IMR-90 (cell line): ENCODE measurements at regions not wholly inside any gene's neighbourhood (a gene's known extent, or its start where the extent isn't known, plus 50 kb on each side); places are given as distances from the start of the nearest gene placed in this dataset.

ENCODE experiments used
- ATAC-seq: fragments of 200-7000 bp; cut with Tn5 transposase; 2 replicates; pipeline ENCODE4 v1.9.1; 2020; ENCODE audit warnings: low read depth, mild to moderate bottlenecking, moderate library complexity
- BruUV-seq: library from RNA; stranded (reverse); fragments of 400-500 nt; replicated peaks from 2 replicates; lab custom pipeline; 2021; lab: Mats Ljungman, UMichigan
- CTCF ChIA-PET: fragments of 300-600 bp; formaldehyde crosslinking; extraction: SDS; loops from one replicate; lab custom pipeline; 2021; ENCODE audit warnings: antibody characterized with exemption; lab: Yijun Ruan, JAX
- POLR2A ChIA-PET: fragments of 300-600 bp; sonication (Branson Sonifier 250); formaldehyde crosslinking; loops from one replicate; lab custom pipeline; 2022; ENCODE audit warnings: antibody characterized with exemption; ENCODE audit not compliant: unreplicated experiment; lab: Charles Lee
- DNase-seq: peaks from one replicate; pipeline ENCODE4 v3.0.0; 2013
- H2AFZ ChIP-seq: replicated peaks from 2 replicates; pipeline ENCODE3; 2013; ENCODE audit warnings: low read length, mild to moderate bottlenecking; ENCODE audit not compliant: poor library complexity
- H2AK5ac ChIP-seq: 2 replicates; pipeline ENCODE4 v1.6.1; 2013; ENCODE audit warnings: low read depth, low read length, inconsistent platforms
- H2AK9ac ChIP-seq: replicated peaks from 2 replicates; pipeline ENCODE3; 2013; ENCODE audit warnings: mild to moderate bottlenecking, low read depth, low read length, moderate library complexity; ENCODE audit not compliant: poor library complexity
- H2BK120ac ChIP-seq: 2 replicates; pipeline ENCODE4 v1.6.1; 2013; ENCODE audit warnings: low read depth, low read length, inconsistent platforms
- H2BK15ac ChIP-seq: 3 replicates; pipeline ENCODE4 v1.6.1; 2013; ENCODE audit warnings: low read depth, low read length, inconsistent platforms
- H2BK20ac ChIP-seq: 2 replicates; pipeline ENCODE4 v1.6.1; 2013; ENCODE audit warnings: low read depth, mild to moderate bottlenecking, inconsistent platforms, low read length, moderate library complexity
- H2BK5ac ChIP-seq: 2 replicates; pipeline ENCODE4 v1.6.1; 2013; ENCODE audit warnings: mild to moderate bottlenecking, low read depth, low read length, inconsistent platforms; ENCODE audit not compliant: poor library complexity, severe bottlenecking
- H3K14ac ChIP-seq: replicated peaks from 2 replicates; pipeline ENCODE4 v1.6.1; 2013; ENCODE audit warnings: low read depth, low read length, inconsistent platforms
- H3K18ac ChIP-seq: 2 replicates; pipeline ENCODE4 v1.6.1; 2013; ENCODE audit warnings: low read depth, low read length, control low read depth
- H3K23ac ChIP-seq: 2 replicates; pipeline ENCODE4 v1.6.1; 2013; ENCODE audit warnings: low read depth, low read length, inconsistent platforms
- H3K27ac ChIP-seq: 2 replicates; pipeline ENCODE4 v1.5.1; 2013; ENCODE audit warnings: mild to moderate bottlenecking, control low read depth, low read length; ENCODE audit not compliant: insufficient read depth
- H3K27me3 ChIP-seq: 2 replicates; pipeline ENCODE4 v1.6.1; 2013; ENCODE audit warnings: low read length; ENCODE audit not compliant: control insufficient read depth, insufficient read depth
- H3K36me3 ChIP-seq: 2 replicates; pipeline ENCODE4 v1.6.1; 2013; ENCODE audit warnings: low read length, mixed read lengths; ENCODE audit not compliant: control insufficient read depth, insufficient read depth
- H3K4ac ChIP-seq: 2 replicates; pipeline ENCODE4 v1.6.1; 2013; ENCODE audit warnings: low read depth, low read length, inconsistent platforms
- H3K4me1 ChIP-seq: 2 replicates; pipeline ENCODE4 v1.6.1; 2013; ENCODE audit warnings: low read length, mixed read lengths; ENCODE audit not compliant: control insufficient read depth, insufficient read depth
- H3K4me2 ChIP-seq: 2 replicates; pipeline ENCODE4 v1.6.1; 2013; ENCODE audit warnings: low read depth, mild to moderate bottlenecking, control low read depth, low read length, moderate library complexity
- H3K4me3 ChIP-seq: 2 replicates; pipeline ENCODE4 v1.5.1; 2013; ENCODE audit warnings: low read depth, mild to moderate bottlenecking, control low read depth, low read length, moderate library complexity; ENCODE audit not compliant: insufficient read depth
- H3K56ac ChIP-seq: 2 replicates; pipeline ENCODE4 v1.6.1; 2013; ENCODE audit warnings: low read length, inconsistent platforms; ENCODE audit not compliant: insufficient read depth; ENCODE audit errors: extremely low read depth
- H3K79me1 ChIP-seq, 2 experiments: 2 replicates each; pipeline ENCODE4 v1.6.1; 2013; ENCODE audit warnings: low read length in 2 of 2, inconsistent platforms in 1 of 2, low read depth in 1 of 2
- H3K9ac ChIP-seq: 2 replicates; pipeline ENCODE4 v1.6.1; 2013; ENCODE audit warnings: low read depth, low read length, control low read depth
- H3K9me1 ChIP-seq: 2 replicates; pipeline ENCODE4 v1.6.1; 2013; ENCODE audit warnings: low read length, inconsistent platforms; ENCODE audit not compliant: insufficient read depth
- H3K9me3 ChIP-seq: 2 replicates; pipeline ENCODE4 v1.6.1; 2013; ENCODE audit warnings: low read length; ENCODE audit not compliant: control insufficient read depth, insufficient read depth
- H4K20me1 ChIP-seq: 2 replicates; pipeline ENCODE4 v1.6.1; 2013; ENCODE audit warnings: low read length, inconsistent platforms; ENCODE audit not compliant: insufficient read depth
- H4K5ac ChIP-seq: 2 replicates; pipeline ENCODE4 v1.6.1; 2013; ENCODE audit warnings: mild to moderate bottlenecking, low read depth, low read length, control low read depth
- H4K8ac ChIP-seq, 2 experiments: 2 replicates each; pipeline ENCODE4 v1.6.1; 2013; ENCODE audit warnings: low read depth in 2 of 2, low read length in 2 of 2, control low read depth in 1 of 2, inconsistent platforms in 1 of 2
- H4K91ac ChIP-seq: 2 replicates; pipeline ENCODE4 v1.6.1; 2013; ENCODE audit warnings: low read depth, low read length, inconsistent platforms; ENCODE audit not compliant: insufficient read depth
- BHLHE40 ChIP-seq: fragments of 150-350 bp; IDR thresholded peaks from 2 replicates; pipeline ENCODE4 v1.6.1; 2016; ENCODE audit warnings: mild to moderate bottlenecking, low read depth, low read length
- CEBPB ChIP-seq: IDR thresholded peaks from 2 replicates; pipeline ENCODE4 v1.6.1; 2012; ENCODE audit warnings: low read depth, low read length, improper control_type of control experiment
- FOS ChIP-seq: fragments of 150-350 bp; IDR thresholded peaks from 2 replicates; pipeline ENCODE4 v1.6.1; 2016; ENCODE audit warnings: low read depth, low read length
- MAZ ChIP-seq: IDR thresholded peaks from 2 replicates; pipeline ENCODE4 v1.6.1; 2012; ENCODE audit warnings: low read depth, mild to moderate bottlenecking, low read length, improper control_type of control experiment, moderate library complexity, borderline replicate concordance
- MXI1 ChIP-seq: IDR thresholded peaks from 2 replicates; pipeline ENCODE4 v1.6.1; 2012; ENCODE audit warnings: low read depth, mild to moderate bottlenecking, low read length, moderate library complexity, borderline replicate concordance
- POLR2A ChIP-seq: IDR thresholded peaks from 2 replicates; pipeline ENCODE4 v1.6.1; 2012; ENCODE audit warnings: mild to moderate bottlenecking, low read depth, low read length
- RAD21 ChIP-seq: IDR thresholded peaks from 2 replicates; pipeline ENCODE4 v1.6.1; 2012; ENCODE audit warnings: low read length, improper control_type of control experiment
- SMC3 ChIP-seq: fragments of 150-350 bp; IDR thresholded peaks from 2 replicates; pipeline ENCODE4 v1.6.1; 2016; ENCODE audit warnings: low read depth, mild to moderate bottlenecking, antibody characterized with exemption, low read length, moderate library complexity
- WGBS, 2 experiments: methylation state at CpG; one replicate each; pipeline versions ENCODE4 v1.1.5 to v1.1.7; 2013; ENCODE audit warnings: missing lambda C conversion rate in 2 of 2; ENCODE audit not compliant: insufficient read length in 1 of 2; ENCODE audit errors: extremely low coverage in 2 of 2; 5-methylcytosine and 5-hydroxymethylcytosine counted together
- dilution Hi-C: fragments of 300-500 bp; cut with HindIII; formaldehyde crosslinking; loops from one replicate; pipeline ENCODE4 v1.14.3; 2018; ENCODE audit warnings: low sequenced_read_pairs; ENCODE audit not compliant: unreplicated experiment
- in situ Hi-C: fragments of 300-500 bp; cut with MboI; formaldehyde crosslinking; loops from 3 replicates; pipeline ENCODE4 v1.14.3; 2019; ENCODE audit warnings: low sequenced_read_pairs, inconsistent platforms, mixed read lengths
- intact Hi-C: fragments of 100-400 bp; cut with micrococcal nuclease; formaldehyde crosslinking; loops from 2 replicates; pipeline ENCODE4 v1.10.0; 2022
- TF ChIP-seq, protein P1 (sequence below): fragments of 150-350 bp; IDR thresholded peaks from 2 replicates; pipeline ENCODE4 v1.6.1; 2016; ENCODE audit warnings: low read depth, mild to moderate bottlenecking, low read length, moderate library complexity, borderline replicate concordance

DNA sequence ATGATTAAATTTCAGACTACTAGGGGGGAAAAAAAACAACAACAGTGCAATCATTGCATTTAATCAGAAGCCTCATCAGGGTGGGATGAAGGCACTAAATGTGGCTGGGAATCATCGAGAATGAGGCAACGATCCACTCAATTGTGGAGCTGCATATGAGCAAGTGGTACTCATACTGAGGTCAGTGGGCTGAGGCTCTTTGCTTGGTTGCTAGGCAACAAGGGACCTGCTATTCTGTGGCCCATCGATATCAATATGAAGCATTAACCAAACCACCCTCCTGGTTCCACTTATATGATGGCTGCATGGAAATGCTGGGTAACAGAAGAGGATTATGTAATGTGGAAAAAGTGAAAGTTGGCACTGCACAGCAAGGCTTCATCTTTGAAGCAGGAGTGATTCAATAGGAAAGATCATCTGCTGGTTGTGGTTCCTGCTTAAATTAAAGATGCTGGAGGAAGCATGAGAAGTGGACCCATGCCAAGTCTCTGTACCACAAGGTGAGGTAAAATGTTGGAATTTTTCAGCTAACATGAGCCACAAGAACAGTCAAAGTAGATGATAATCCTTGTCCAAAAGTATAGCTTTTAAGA, 159.8 kb upstream of the HMHB1 start:
- Histone ChIP-seq H3K56ac (no peak overlapping the region), H3K9ac (no peak overlapping the region), H4K5ac (no peak overlapping the region), H3K79me1 (no peaks in the 10 kb centered on the region), H4K20me1 (no peaks in the 10 kb centered on the region), H3K23ac (no peak overlapping the region), H2BK120ac (no peak overlapping the region), H3K36me3 (no peaks in the 10 kb centered on the region), H3K4me1 (peaks cover 1% of the 10 kb centered on the region; the same call in 1 of the 2 replicates), H4K91ac (no peak overlapping the region), H3K4me3 (no peak overlapping the region), H4K8ac (no peak overlapping the region), H3K9me1 (no peaks in the 10 kb centered on the region), H3K14ac (no peak overlapping the region), H3K27ac (no peak overlapping the region), H2AK9ac (no peak overlapping the region), H2BK5ac (no peak overlapping the region), H3K27me3 (no peaks in the 10 kb centered on the region), H2AK5ac (no peak overlapping the region), H3K18ac (no peak overlapping the region), H2BK15ac (no peak overlapping the region), H2AFZ (no peak overlapping the region), H3K4me2 (no peak overlapping the region), H2BK20ac (no peak overlapping the region), H3K4ac (no peak overlapping the region), H3K9me3 (no peaks in the 10 kb centered on the region)
- ChIA-PET POLR2A (no interaction called here), CTCF (no interaction called here)
- in situ Hi-C loops (no loop called here), intact Hi-C loops (no loop called here), dilution Hi-C loops (no loop called here)
- BruUV-seq = no TSS peak
- ATAC-seq (no peak), DNase-seq (peak; percentile 16)
- no peak for TF ChIP-seq MXI1
- no peak for TF ChIP-seq MAZ
- TF ChIP-seq BHLHE40 = no peak
- TF ChIP-seq CEBPB = no peak
- TF ChIP-seq SMC3 = no peak
- TF ChIP-seq POLR2A = no peak
- no peak for TF ChIP-seq RAD21
- TF ChIP-seq, protein P1, sequence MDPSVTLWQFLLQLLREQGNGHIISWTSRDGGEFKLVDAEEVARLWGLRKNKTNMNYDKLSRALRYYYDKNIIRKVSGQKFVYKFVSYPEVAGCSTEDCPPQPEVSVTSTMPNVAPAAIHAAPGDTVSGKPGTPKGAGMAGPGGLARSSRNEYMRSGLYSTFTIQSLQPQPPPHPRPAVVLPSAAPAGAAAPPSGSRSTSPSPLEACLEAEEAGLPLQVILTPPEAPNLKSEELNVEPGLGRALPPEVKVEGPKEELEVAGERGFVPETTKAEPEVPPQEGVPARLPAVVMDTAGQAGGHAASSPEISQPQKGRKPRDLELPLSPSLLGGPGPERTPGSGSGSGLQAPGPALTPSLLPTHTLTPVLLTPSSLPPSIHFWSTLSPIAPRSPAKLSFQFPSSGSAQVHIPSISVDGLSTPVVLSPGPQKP = no peak
- TF ChIP-seq FOS = no peak
- WGBS, 2 experiments = 100% methylated on average over 1 of the region's 3 CpGs; no CpG with 5 or more reads in 1 of the 2 experiments
